GM19372 (cell line): ENCODE measurements at regions not wholly inside any gene's neighbourhood (a gene's known extent, or its start where the extent isn't known, plus 50 kb on each side); places are given as distances from the start of the nearest gene placed in this dataset.
"Not testable (repeated sequence)": the region's sequence is repeated elsewhere in the genome, so short reads cannot be mapped to it uniquely, and the experiment has no call there.

Experiments
- ATAC-seq: cut with Tn5 transposase; IDR thresholded peaks from one replicate; pipeline ENCODE4 v1.9.1; 2021; ENCODE audit warnings: mild to moderate bottlenecking, low read depth, moderate library complexity; ENCODE audit not compliant: unreplicated experiment

DNA sequence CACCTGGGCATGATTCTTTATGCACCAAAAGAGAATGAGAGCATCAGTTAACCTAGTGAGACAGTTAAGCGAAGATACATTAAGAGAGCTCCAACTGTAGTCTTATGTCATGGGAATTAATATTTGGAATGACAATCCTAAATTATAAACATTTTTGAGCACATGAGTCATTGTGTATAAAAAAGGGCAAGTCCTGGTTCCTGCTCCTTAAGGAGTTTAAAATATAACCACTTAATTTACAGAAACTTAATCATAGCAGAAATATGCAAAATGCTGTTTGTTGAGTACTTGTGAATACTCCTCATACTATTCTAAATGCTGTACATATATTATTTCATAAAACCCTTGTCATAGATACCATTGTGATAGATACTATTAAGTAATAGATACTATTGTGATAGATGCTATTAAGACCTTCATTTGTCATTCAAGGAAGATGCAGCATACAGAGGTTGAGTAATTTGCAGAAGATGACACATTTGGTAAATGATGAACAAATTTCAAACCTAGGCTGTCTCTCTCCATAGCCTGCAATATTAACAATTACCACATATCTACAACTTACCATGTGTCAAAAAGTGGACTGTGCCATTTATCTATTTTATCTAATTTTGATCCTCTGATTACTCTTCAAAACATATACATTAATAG is 301.0 kb downstream of the TBC1D4 start:
- ATAC-seq: no peak

DNA sequence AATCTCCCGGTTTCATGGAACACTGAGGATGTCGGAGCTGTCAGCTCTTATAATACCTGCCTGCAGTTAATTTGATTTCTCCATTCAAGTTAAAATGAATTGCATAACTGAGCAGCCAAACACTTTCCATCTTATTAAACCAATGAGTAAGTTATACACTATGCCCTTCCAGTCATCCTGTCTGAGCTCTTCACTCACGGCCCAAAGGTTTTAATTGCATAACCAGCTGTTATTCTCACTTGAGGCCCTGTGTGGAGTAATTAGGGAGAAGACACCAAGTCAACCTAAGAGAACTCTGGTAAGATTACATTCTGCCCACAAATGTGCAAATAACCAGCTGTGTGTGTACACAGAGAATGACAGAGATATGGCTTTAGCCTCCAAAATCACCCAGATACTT is 303.5 kb downstream of the TBC1D4 start:
- ATAC-seq: no peak

GRCh38 chr13:75175575-75175974 is 306.4 kb downstream of the TBC1D4 start:
- ATAC-seq: no peak

DNA sequence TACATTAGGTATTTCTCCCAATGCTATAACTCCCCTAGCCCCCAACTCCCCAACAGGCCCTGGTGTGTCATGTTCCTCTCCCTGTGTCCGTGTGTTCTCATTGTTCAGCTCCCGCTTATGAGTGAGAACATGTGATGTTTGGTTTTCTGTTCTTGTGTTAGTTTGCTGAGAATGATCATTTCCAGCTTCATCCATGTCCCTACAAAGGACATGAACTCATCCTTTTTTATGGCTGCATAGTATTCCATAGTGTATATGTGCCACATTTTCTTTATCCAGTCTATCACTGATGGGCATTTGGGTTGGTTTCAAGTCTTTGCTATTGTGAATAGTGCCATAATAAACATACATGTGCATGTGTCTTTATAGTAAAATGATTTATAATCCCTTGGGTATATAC is 306.9 kb downstream of the TBC1D4 start:
- ATAC-seq: not testable (repeated sequence)

- ATAC-seq: no peak
These were observed 307.5 kb downstream of the TBC1D4 start for GRCh38 chr13:75174481-75174880.

DNA sequence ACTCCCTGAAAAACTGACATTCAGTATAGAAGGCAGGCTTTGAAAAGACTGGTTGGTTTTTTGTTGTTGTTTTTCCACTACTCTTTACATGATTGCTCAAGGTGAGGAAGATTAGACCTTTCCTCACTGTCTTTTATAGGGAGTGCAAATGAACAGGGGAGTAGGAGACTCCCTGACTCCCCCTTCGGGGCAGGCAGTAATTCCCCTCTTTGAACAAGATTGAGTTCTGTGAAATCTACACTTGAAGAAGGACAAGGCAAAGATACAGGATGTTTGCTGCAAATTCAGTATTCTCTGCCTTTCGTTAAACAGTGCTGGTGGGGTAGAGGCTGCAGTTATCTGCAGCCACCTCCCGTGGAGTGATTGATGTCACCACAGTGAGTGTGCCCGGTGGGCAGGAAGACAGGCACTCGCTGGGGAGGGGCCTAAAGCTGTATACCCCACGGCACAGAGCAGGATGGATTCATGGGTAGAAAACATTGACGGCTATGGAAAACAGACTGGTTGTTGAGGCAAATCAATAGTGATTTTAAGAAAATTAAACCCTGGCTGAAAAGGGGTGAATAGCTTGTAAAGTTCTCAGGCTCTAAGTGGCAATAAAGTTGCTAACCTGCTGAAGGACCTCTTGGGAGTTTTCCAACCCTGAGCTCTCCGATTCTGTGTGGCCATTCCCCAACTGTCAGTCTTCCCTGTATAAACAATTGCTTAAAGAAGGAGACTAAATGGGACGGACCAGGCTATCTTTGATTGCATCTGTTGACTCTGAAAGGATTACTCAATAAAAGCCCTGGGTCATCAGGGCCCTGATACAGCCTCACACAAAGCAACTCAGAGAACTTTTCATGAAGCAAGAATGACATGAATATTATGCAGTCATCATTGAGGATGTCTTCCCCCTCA is 308.3 kb downstream of the TBC1D4 start:
- no peak for ATAC-seq

DNA sequence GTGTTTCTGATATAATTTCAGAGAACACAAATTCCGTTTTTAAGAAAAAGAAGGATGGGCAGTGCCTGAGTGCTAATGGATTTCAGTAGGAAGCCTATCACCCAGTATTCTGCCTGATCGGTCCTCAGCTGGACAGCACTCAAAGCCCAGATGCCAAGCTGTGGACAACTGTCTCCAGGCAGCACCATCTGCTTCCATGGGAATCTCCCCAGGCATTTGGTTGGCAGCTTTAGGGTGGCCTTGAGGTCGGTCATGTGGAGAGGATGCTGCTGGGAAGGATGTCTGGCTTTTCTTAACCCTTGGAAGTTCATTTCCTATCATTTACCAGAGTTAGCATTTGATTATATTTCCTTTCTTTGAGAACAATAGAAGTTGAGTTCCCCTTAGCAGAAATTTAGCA is 311.7 kb downstream of the TBC1D4 start:
- no peak for ATAC-seq

- no peak for ATAC-seq
These were observed 316.3 kb downstream of the TBC1D4 start for GRCh38 chr13:75165543-75166230.

DNA sequence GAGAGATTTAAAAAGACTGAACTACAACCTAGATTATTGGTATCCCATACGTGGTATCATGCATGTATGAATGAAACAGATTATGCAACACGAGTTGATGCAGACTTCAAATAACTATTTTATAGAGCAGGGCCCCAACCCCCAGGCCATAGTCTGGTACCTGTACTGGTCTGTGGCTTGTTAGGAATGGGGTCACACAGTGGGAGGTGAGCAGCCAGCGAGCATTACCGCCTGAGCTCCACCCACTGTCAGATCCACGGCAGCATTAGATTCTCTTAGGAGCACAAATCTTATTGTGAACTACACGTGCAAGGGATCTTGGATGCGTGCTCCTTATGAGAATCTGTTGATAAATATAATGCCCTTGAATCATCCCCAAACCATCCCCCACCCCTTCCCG is 320.2 kb downstream of the TBC1D4 start:
- no peak for ATAC-seq

- no peak for ATAC-seq
These were observed 321.0 kb downstream of the TBC1D4 start for GRCh38 chr13:75160984-75161383.

- ATAC-seq: no peak
These were observed 327.6 kb downstream of the TBC1D4 start for GRCh38 chr13:75154331-75154730.

DNA sequence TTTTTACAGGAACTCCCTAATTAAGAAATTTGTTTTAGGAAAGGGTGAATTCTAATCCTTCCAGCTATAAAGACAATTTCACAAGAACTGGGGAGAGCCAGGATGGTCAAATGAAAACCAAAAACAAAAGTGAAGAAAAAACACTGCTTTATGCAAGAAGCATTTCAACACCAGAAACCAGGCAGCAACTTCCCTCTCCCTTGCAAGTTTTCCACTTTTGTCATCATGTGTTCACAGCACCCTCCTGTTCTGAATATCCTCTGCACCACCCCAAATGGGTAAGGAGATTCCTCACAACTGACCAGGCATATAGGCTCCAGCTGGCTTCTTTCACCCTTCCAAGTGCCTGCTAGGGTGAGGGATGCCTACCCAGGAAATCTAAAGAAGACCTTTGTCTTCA is 328.1 kb downstream of the TBC1D4 start:
- ATAC-seq: no peak

GRCh38 chr13:75153386-75153785 is 328.6 kb downstream of the TBC1D4 start:
- no peak for ATAC-seq

- no peak for ATAC-seq
These were observed 330.8 kb downstream of the TBC1D4 start for GRCh38 chr13:75151081-75151643.

DNA sequence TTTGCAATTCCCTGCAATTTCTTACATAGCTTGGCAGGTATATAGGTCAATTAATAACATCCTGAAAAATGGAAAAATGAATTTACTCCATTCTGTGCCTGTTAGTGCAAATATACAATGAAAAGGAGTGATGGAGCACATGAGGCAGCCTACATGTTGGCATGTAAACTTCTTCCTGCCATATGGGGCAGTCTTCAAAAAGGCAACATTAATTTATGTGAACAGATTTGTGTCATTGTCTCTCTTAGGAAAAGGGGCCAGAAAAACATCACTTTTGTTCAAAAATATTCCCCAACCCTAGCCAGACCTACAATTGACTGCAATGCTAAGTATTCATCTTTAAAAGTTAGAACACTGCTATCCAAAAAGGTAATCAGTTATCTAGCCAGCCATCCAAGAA is 332.2 kb downstream of the TBC1D4 start:
- no peak for ATAC-seq

DNA sequence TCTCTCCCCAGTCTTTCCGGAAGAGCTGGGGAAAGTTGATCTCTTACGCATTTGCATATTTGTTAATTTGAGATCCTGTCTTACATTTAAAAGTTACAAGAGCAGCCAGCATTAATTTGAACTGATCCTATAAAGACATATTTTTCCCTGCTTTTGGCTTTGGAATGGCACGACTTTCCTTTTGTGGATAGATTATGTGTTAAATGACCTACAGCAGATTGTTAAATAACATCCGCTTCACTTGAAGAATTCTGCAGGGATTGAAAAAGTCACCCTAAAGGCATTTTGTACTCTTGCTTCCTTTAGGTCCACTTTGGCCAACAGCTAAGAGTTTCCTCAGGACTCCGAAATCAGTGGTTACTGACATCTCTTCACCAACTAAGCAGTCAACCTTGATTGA is 334.0 kb downstream of the TBC1D4 start:
- ATAC-seq: no peak

DNA sequence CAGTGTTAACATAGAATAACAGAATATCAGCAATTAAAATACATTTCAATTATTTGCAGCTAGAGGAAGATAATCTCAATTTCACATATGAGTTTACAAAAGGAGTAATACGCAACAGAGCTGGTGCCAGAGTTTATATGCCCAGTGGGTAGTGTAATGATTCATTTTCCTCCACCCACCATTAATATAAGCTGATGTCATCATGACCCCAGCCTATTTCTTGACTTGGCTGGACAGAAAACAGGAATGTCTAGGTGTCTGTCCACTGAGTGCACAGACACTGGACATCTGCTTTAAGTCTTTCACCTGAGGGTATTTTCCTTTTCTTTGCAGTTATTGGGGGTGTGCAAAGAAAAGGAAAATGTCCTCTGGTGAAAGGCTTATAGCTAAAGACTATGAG is 335.5 kb downstream of the TBC1D4 start:
- no peak for ATAC-seq

DNA sequence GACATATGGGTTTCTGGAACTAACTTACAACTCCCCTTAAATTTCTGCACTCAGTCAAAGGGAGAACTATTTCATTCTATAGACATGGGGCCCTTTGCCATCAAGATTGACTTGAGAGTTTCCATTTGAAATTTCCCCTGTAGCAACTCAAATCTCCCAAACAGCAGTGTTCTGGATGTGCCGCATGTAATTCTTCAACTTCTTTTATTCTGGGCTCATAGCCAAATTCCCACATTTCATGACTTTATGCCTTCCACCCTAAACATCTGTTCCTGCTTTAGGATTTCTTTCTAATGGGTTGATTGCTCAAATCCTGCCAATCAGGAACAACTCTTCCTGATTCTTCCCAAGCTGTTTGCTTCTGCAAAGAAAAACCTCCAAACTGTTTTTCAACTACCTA is 336.0 kb downstream of the TBC1D4 start:
- ATAC-seq: no peak

GRCh38 chr13:75139291-75139690 is 342.7 kb downstream of the TBC1D4 start:
- no peak for ATAC-seq

GRCh38 chr13:75137911-75138571 is 343.9 kb downstream of the TBC1D4 start:
- no peak for ATAC-seq

DNA sequence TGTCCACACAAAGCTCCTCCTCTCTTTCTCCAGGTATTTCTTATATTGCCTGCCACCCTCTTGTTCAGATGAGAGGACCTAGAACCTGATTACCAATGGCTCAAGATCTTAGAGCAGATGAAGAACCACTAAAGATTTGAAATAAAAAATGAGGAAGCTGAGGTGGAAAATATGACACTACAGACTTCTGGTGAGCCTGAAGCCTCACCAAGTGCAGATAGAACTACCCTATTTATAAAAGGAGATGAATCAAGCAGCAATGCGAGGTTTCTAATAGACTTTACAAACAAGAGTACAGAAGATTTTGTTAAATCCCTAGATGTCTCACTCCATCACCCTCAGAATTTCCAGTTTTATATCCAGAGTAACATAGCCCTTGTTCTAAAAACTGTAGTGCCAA is 345.8 kb downstream of the TBC1D4 start:
- ATAC-seq: no peak
